ENCODE measurements at regions not wholly inside any gene's neighbourhood (a gene's known extent, or its start where the extent isn't known, plus 50 kb on each side); places are given as distances from the start of the nearest gene placed in this dataset.

- TF ChIP-seq CTCF (conservative IDR thresholded peaks at IDR 0.05) = no peak
- H3K27ac ChIP-seq = peak overlapping the region; percentile 21; the same call in 1 of the 2 replicates
Observed at GRCh38 chr5:87774804-87775203, 362.1 kb upstream of the CCNH start.

GRCh38 chr5:87770601-87771121 is 357.9 kb upstream of the CCNH start:
- TF ChIP-seq CTCF (conservative IDR thresholded peaks at IDR 0.05) = no peak
- no peak overlapping the region for H3K27ac ChIP-seq

GRCh38 chr5:87770016-87770570 is 357.4 kb upstream of the CCNH start:
- H3K27ac ChIP-seq = no peak overlapping the region
- no peak for TF ChIP-seq CTCF (conservative IDR thresholded peaks at IDR 0.05)

GRCh38 chr5:87769157-87769556 is 356.4 kb upstream of the CCNH start:
- TF ChIP-seq CTCF (conservative IDR thresholded peaks at IDR 0.05) = no peak
- no peak overlapping the region for H3K27ac ChIP-seq

- TF ChIP-seq CTCF (conservative IDR thresholded peaks at IDR 0.05) = no peak
- H3K27ac ChIP-seq = no peak overlapping the region
Observed at GRCh38 chr5:87768190-87768589, 355.5 kb upstream of the CCNH start.

- no peak for TF ChIP-seq CTCF (conservative IDR thresholded peaks at IDR 0.05)
Observed at GRCh38 chr5:87765009-87765408, 352.3 kb upstream of the CCNH start.

GRCh38 chr5:87762631-87763030 is 349.9 kb upstream of the CCNH start:
- H3K27ac ChIP-seq = no peak overlapping the region
- no peak for TF ChIP-seq CTCF (conservative IDR thresholded peaks at IDR 0.05)

More at GRCh38 chr5:87765009-87765408, 352.3 kb upstream of the CCNH start:
- H3K27ac ChIP-seq = no peak overlapping the region

Measured in VCaP (cell line).